A549 (cell line): ENCODE measurements at regions not wholly inside any gene's neighbourhood (a gene's known extent, or its start where the extent isn't known, plus 50 kb on each side); places are given as distances from the start of the nearest gene placed in this dataset.

Experiments used
- ATAC-seq, 2 experiments: fragments of 200-7000 bp in 1 of 2; fragments of >200 bp in 1 of 2; cut with Nextera tagmentation in 1 of 2; cut with Tn5 transposase in 1 of 2; 3 replicates each; pipeline versions ENCODE4 v1.8.0 to v1.9.1; 2018 to 2020; ENCODE audit warnings: mild to moderate bottlenecking in 1 of 2, moderate library complexity in 1 of 2
- CTCF ChIA-PET: fragments of 300-600 bp; sonication (Branson Sonifier 250); formaldehyde crosslinking; extraction: SDS; loops from one replicate; lab custom pipeline; 2021; ENCODE audit warnings: antibody characterized with exemption, inconsistent platforms; lab: Yijun Ruan, JAX
- POLR2A ChIA-PET: fragments of 350-600 bp; formaldehyde crosslinking; extraction: SDS; loops from one replicate; lab custom pipeline; 2021; ENCODE audit warnings: antibody characterized with exemption, inconsistent platforms; lab: Yijun Ruan, JAX
- DNase-seq, 2 experiments: peaks; one replicate each; pipeline versions ENCODE4 v3.0.0 to v3.0.0-alpha.2; 2011 to 2016; ENCODE audit warnings: low read depth in 1 of 2, low spot score in 1 of 2
- FAIRE-seq: peaks from 2 replicates; lab custom pipeline; 2011; peaks lifted over from hg19 to GRCh38; lab: Jason Lieb, UNC
- H3K27ac ChIP-seq, 2 experiments: fragments of >200 bp; sonication (Bioruptor Twin); formaldehyde crosslinking; 3 replicates each; pipeline ENCODE4 v1.5.1; 2016 to 2017
- H3K4me1 ChIP-seq: fragments of >200 bp; sonication (Bioruptor Twin); formaldehyde crosslinking; 3 replicates; pipeline ENCODE4 v1.6.1; 2016
- H3K4me2 ChIP-seq: fragments of >200 bp; sonication (Bioruptor Twin); formaldehyde crosslinking; 3 replicates; pipeline ENCODE4 v1.6.1; 2016
- H3K4me3 ChIP-seq: fragments of >200 bp; sonication (Bioruptor Twin); formaldehyde crosslinking; 3 replicates; pipeline ENCODE4 v1.5.1; 2016
- H3K9me3 ChIP-seq: fragments of >200 bp; sonication (Bioruptor Twin); formaldehyde crosslinking; 3 replicates; pipeline ENCODE4 v1.6.1; 2016
- CBX2 ChIP-seq: fragments of 200-600 bp; sonication (generic); IDR thresholded peaks from 2 replicates; pipeline ENCODE4 v1.6.1; 2016; ENCODE audit warnings: low read depth, mild to moderate bottlenecking, borderline replicate concordance
- CBX8 ChIP-seq: fragments of 200-600 bp; sonication (generic); IDR thresholded peaks from 2 replicates; pipeline ENCODE4 v1.6.1; 2016
- CHD2 ChIP-seq: fragments of 150-350 bp; IDR thresholded peaks from 2 replicates; pipeline ENCODE4 v1.6.1; 2014; ENCODE audit warnings: low read length; ENCODE audit not compliant: partially characterized antibody
- CHD4 ChIP-seq: fragments of 200-600 bp; sonication (generic); IDR thresholded peaks from 2 replicates; pipeline ENCODE4 v1.6.1; 2016; ENCODE audit warnings: antibody characterized with exemption, mild to moderate bottlenecking, borderline replicate concordance
- CTCF ChIP-seq: fragments of >200 bp; sonication (Bioruptor Twin); formaldehyde crosslinking; IDR thresholded peaks from 3 replicates; pipeline ENCODE4 v1.5.1; 2016
- EP300 ChIP-seq, 2 experiments: fragments of >200 bp; sonication (Bioruptor Twin); formaldehyde crosslinking; IDR thresholded peaks; 2 replicates in 1 of 2; 3 replicates in 1 of 2; pipeline ENCODE4 v1.6.1; 2016 to 2017
- FOSB ChIP-seq: fragments of 250-450 bp; sonication (Bioruptor Pico); IDR thresholded peaks from 2 replicates; pipeline ENCODE4 v1.5.0; 2020; ENCODE audit warnings: mild to moderate bottlenecking, moderate library complexity
- FOSL2 ChIP-seq, 2 experiments: fragments of 450-650 bp in 1 of 2; fragments of >200 bp in 1 of 2; sonication (Bioruptor Twin) in 1 of 2; formaldehyde crosslinking; IDR thresholded peaks; 2 replicates each; pipeline versions ENCODE4 v1.5.0 to v1.6.1; 2016 to 2020; ENCODE audit warnings: mild to moderate bottlenecking in 1 of 2, moderate library complexity in 1 of 2
- FOXS1 ChIP-seq: fragments of 250-450 bp; sonication (Bioruptor Pico); IDR thresholded peaks from 2 replicates; pipeline ENCODE4 v1.5.0; 2020; ENCODE audit warnings: mild to moderate bottlenecking, moderate library complexity
- GATA3 ChIP-seq: IDR thresholded peaks from 2 replicates; pipeline ENCODE4 v1.6.1; 2012; ENCODE audit warnings: borderline replicate concordance
- HDAC2 ChIP-seq: fragments of 200-600 bp; sonication (generic); IDR thresholded peaks from 2 replicates; pipeline ENCODE4 v1.6.1; 2016
- HOXA7 ChIP-seq: fragments of 250-450 bp; sonication (Bioruptor Pico); IDR thresholded peaks from 2 replicates; pipeline ENCODE4 v1.5.0; 2020; ENCODE audit warnings: mild to moderate bottlenecking, moderate library complexity
- KDM5A ChIP-seq: fragments of 200-600 bp; sonication (generic); IDR thresholded peaks from 2 replicates; pipeline ENCODE4 v1.6.1; 2016; ENCODE audit warnings: antibody characterized with exemption, mild to moderate bottlenecking
- MAX ChIP-seq: IDR thresholded peaks from 2 replicates; pipeline ENCODE4 v1.6.1; 2012
- NFE2L2 ChIP-seq: fragments of 150-350 bp; conservative IDR thresholded peaks from 2 replicates; pipeline ENCODE4 v1.6.1; 2014; ENCODE audit warnings: low read length
- NPAS2 ChIP-seq: fragments of 250-450 bp; sonication (Bioruptor Pico); IDR thresholded peaks from 2 replicates; pipeline ENCODE4 v1.8.0; 2022; ENCODE audit warnings: mild to moderate bottlenecking, moderate library complexity, borderline replicate concordance
- NR3C1 ChIP-seq: fragments of >200 bp; sonication (Bioruptor Twin); formaldehyde crosslinking; IDR thresholded peaks from 3 replicates; pipeline ENCODE4 v1.6.1; 2017
- POLR2AphosphoS2 ChIP-seq: conservative IDR thresholded peaks from 2 replicates; pipeline ENCODE4 v1.6.1; 2012; ENCODE audit warnings: low read length, improper control_type of control experiment, inconsistent platforms
- RAD21 ChIP-seq, 2 experiments: fragments of >200 bp in 1 of 2; sonication (Bioruptor Twin) in 1 of 2; formaldehyde crosslinking in 1 of 2; IDR thresholded peaks in 1 of 2; conservative IDR thresholded peaks in 1 of 2; 2 replicates in 1 of 2; 3 replicates in 1 of 2; pipeline ENCODE4 v1.6.1; 2012 to 2018; ENCODE audit warnings: inconsistent platforms in 1 of 2
- RFX5 ChIP-seq: fragments of 450-650 bp; IDR thresholded peaks from 2 replicates; pipeline ENCODE4 v1.7.1; 2014; ENCODE audit warnings: antibody characterized with exemption, mild to moderate bottlenecking, moderate library complexity
- ZC3H11A ChIP-seq: fragments of 450-650 bp; IDR thresholded peaks from 2 replicates; pipeline ENCODE4 v1.6.1; 2014; ENCODE audit warnings: antibody characterized with exemption, mild to moderate bottlenecking
- ZSCAN20 ChIP-seq: fragments of 250-450 bp; sonication (Bioruptor Pico); IDR thresholded peaks from 2 replicates; pipeline ENCODE4 v1.8.0; 2022; ENCODE audit warnings: mild to moderate bottlenecking, moderate library complexity
- WGBS: methylation state at CpG from one replicate; pipeline ENCODE4 v1.1.6; 2017; ENCODE audit errors: missing lambda C conversion rate; 5-methylcytosine and 5-hydroxymethylcytosine counted together
- TF ChIP-seq, protein P1 (sequence below): fragments of 150-350 bp; IDR thresholded peaks from 2 replicates; pipeline ENCODE4 v1.6.1; 2014; ENCODE audit warnings: low read depth, mild to moderate bottlenecking, low read length
- TF ChIP-seq, protein P2 (sequence below): IDR thresholded peaks from 2 replicates; pipeline ENCODE4 v1.6.1; 2012; ENCODE audit warnings: low read depth, borderline replicate concordance
- TF ChIP-seq, protein P3 (sequence below): fragments of 250-450 bp; sonication (Bioruptor Pico); IDR thresholded peaks from 2 replicates; pipeline ENCODE4 v1.5.0; 2020; ENCODE audit warnings: low read depth, mild to moderate bottlenecking, moderate library complexity
- TF ChIP-seq, protein P4 (sequence below): fragments of 200-600 bp; sonication (generic); IDR thresholded peaks from 2 replicates; pipeline ENCODE4 v1.6.1; 2016; ENCODE audit warnings: antibody characterized with exemption, mild to moderate bottlenecking, moderate library complexity

GRCh38 chr14:51545396-51545795, 106.3 kb upstream of the FRMD6 start:
- peak overlapping the region; percentile 41 to 71; a peak in 4 of 6 replicates for H3K27ac ChIP-seq
- H3K4me1 ChIP-seq: peaks cover 43% of the 10 kb centered on the region
- 86% methylated on average over 3 of the region's 3 CpGs for WGBS
- H3K4me3 ChIP-seq: no peak overlapping the region
- ChIA-PET POLR2A (no interaction called here), CTCF (interaction anchor here (0.6 to 1.5 kb wide), 5 partner anchors 41 to 263 kb away, joined by 3 to 4 read pairs (median 4); no protein-coding TSS in a partner anchor)
- no peak for FAIRE-seq
- H3K4me2 ChIP-seq: peak overlapping the region; percentile 72; the same call in 2 of the 3 replicates
- no peak for ATAC-seq
- no peak for DNase-seq
- no peaks in the 10 kb centered on the region for H3K9me3 ChIP-seq
- TF ChIP-seq CHD2: no peak
- TF ChIP-seq, protein P1, sequence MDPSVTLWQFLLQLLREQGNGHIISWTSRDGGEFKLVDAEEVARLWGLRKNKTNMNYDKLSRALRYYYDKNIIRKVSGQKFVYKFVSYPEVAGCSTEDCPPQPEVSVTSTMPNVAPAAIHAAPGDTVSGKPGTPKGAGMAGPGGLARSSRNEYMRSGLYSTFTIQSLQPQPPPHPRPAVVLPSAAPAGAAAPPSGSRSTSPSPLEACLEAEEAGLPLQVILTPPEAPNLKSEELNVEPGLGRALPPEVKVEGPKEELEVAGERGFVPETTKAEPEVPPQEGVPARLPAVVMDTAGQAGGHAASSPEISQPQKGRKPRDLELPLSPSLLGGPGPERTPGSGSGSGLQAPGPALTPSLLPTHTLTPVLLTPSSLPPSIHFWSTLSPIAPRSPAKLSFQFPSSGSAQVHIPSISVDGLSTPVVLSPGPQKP: no peak
- no peak for TF ChIP-seq FOXS1 (CRISPR knock-in tag)
- TF ChIP-seq, protein P2, sequence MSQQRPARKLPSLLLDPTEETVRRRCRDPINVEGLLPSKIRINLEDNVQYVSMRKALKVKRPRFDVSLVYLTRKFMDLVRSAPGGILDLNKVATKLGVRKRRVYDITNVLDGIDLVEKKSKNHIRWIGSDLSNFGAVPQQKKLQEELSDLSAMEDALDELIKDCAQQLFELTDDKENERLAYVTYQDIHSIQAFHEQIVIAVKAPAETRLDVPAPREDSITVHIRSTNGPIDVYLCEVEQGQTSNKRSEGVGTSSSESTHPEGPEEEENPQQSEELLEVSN: no peak
- no peak for TF ChIP-seq HOXA7
- no peak for TF ChIP-seq NFE2L2
- TF ChIP-seq, protein P3, sequence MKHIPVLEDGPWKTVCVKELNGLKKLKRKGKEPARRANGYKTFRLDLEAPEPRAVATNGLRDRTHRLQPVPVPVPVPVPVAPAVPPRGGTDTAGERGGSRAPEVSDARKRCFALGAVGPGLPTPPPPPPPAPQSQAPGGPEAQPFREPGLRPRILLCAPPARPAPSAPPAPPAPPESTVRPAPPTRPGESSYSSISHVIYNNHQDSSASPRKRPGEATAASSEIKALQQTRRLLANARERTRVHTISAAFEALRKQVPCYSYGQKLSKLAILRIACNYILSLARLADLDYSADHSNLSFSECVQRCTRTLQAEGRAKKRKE (CRISPR knock-in tag): no peak
- TF ChIP-seq ZC3H11A: no peak
- no peak for TF ChIP-seq CBX2
- TF ChIP-seq ZSCAN20 (CRISPR knock-in tag): no peak
- no peak for TF ChIP-seq RFX5
- no peak for TF ChIP-seq FOSB (CRISPR knock-in tag)
- no peak for TF ChIP-seq CBX8
- TF ChIP-seq POLR2AphosphoS2: no peak
- TF ChIP-seq RAD21 (conservative IDR thresholded peaks at IDR 0.05 in 1 of 2, IDR thresholded peaks at IDR 0.05 in 1 of 2): no peak
- no peak for TF ChIP-seq KDM5A

DNA sequence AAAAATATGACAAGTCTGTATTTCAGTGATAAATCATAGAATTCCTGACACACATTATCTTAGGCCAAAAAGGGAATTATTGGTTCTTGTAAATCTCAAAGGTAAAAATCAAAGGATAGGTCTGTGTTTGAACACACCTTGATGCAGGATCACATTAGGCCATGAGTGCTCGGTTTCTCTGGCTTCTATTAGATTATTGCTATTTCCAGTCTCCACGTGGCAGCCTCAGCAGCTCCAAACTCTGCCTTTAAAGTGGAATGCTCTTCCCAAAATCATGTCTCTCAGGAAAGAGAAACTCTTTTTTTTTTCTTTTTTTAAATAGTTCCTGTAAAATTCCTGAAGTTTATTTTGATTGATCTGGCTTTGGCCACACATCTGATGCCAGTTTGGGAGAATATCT, 105.6 kb upstream of the FRMD6 start:
- CTCF ChIA-PET: interaction anchor here (0.8 to 1.5 kb wide), 3 partner anchors 86 to 263 kb away, joined by 3 to 4 read pairs (median 4); no protein-coding TSS in a partner anchor
- Histone ChIP-seq H3K4me2 (peak overlapping the region; percentile 72), H3K4me3 (no peak overlapping the region), H3K9me3 (no peaks in the 10 kb centered on the region), H3K4me1 (peaks cover 36% of the 10 kb centered on the region), H3K27ac (peak overlapping the region; percentile 71 to 81)
- POLR2A ChIA-PET: no interaction called here
- no peak for DNase-seq
- no peak for ATAC-seq
- no peak for TF ChIP-seq ZC3H11A
- TF ChIP-seq EP300 (IDR thresholded peaks at IDR 0.05): no peak
- TF ChIP-seq FOSL2 (IDR thresholded peaks at IDR 0.05): no peak
- no peak for TF ChIP-seq FOSL2 (CRISPR knock-in tag; IDR thresholded peaks at IDR 0.05)
- no peak for TF ChIP-seq NR3C1
- no peak for TF ChIP-seq NPAS2 (CRISPR knock-in tag)
- TF ChIP-seq CHD4: no peak
- no peak for TF ChIP-seq POLR2AphosphoS2
- no peak for TF ChIP-seq CTCF
- no peak for TF ChIP-seq MAX
- TF ChIP-seq GATA3: no peak
- no peak for TF ChIP-seq NFE2L2
- TF ChIP-seq, protein P4, sequence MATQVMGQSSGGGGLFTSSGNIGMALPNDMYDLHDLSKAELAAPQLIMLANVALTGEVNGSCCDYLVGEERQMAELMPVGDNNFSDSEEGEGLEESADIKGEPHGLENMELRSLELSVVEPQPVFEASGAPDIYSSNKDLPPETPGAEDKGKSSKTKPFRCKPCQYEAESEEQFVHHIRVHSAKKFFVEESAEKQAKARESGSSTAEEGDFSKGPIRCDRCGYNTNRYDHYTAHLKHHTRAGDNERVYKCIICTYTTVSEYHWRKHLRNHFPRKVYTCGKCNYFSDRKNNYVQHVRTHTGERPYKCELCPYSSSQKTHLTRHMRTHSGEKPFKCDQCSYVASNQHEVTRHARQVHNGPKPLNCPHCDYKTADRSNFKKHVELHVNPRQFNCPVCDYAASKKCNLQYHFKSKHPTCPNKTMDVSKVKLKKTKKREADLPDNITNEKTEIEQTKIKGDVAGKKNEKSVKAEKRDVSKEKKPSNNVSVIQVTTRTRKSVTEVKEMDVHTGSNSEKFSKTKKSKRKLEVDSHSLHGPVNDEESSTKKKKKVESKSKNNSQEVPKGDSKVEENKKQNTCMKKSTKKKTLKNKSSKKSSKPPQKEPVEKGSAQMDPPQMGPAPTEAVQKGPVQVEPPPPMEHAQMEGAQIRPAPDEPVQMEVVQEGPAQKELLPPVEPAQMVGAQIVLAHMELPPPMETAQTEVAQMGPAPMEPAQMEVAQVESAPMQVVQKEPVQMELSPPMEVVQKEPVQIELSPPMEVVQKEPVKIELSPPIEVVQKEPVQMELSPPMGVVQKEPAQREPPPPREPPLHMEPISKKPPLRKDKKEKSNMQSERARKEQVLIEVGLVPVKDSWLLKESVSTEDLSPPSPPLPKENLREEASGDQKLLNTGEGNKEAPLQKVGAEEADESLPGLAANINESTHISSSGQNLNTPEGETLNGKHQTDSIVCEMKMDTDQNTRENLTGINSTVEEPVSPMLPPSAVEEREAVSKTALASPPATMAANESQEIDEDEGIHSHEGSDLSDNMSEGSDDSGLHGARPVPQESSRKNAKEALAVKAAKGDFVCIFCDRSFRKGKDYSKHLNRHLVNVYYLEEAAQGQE: no peak
- no peak for TF ChIP-seq HDAC2
- no peak for TF ChIP-seq RAD21 (conservative IDR thresholded peaks at IDR 0.05 in 1 of 2, IDR thresholded peaks at IDR 0.05 in 1 of 2)
- 23% methylated on average over 2 of the region's 2 CpGs for WGBS
- FAIRE-seq: no peak
